Esophagus muscularis mucosa (tissue), 4 donors: ENCODE measurements at regions not wholly inside any gene's neighbourhood (a gene's known extent, or its start where the extent isn't known, plus 50 kb on each side); places are given as distances from the start of the nearest gene placed in this dataset.

ENCODE experiments used
- CTCF ChIP-seq, 3 experiments: fragments of 200-600 bp in 2 of 3; fragments of 450-650 bp in 1 of 3; sonication (generic) in 2 of 3; IDR thresholded peaks; one replicate each; pipeline ENCODE4 v1.5.1; 2017 to 2019; ENCODE audit warnings: antibody characterized with exemption in 3 of 3, mild to moderate bottlenecking in 2 of 3, moderate library complexity in 1 of 3
- EP300 ChIP-seq: sonication (generic); formaldehyde crosslinking; IDR thresholded peaks from one replicate; pipeline ENCODE4 v1.6.1; 2017; ENCODE audit warnings: antibody characterized with exemption
- POLR2A ChIP-seq: fragments of 450-650 bp; IDR thresholded peaks from one replicate; pipeline ENCODE4 v1.6.1; 2017; ENCODE audit warnings: antibody characterized with exemption, moderate library complexity, mild to moderate bottlenecking, low read depth

GRCh38 chr6:44030812-44031454 lies 96.3 kb downstream of the MRPL14 start:
- TF ChIP-seq EP300 (no peak), POLR2A (no peak), CTCF (IDR thresholded peaks at IDR 0.05) (no peak)
